Suppressor macrophage treated with lipopolysaccharide for 4 hours (primary cell): ENCODE measurements at regions not wholly inside any gene's neighbourhood (a gene's known extent, or its start where the extent isn't known, plus 50 kb on each side); places are given as distances from the start of the nearest gene placed in this dataset.
"Not testable (repeated sequence)": the region's sequence is repeated elsewhere in the genome, so short reads cannot be mapped to it uniquely, and the experiment has no call there.

Experiments used
- DNase-seq: peaks from one replicate; pipeline ENCODE4 v3.0.0-alpha.2; 2020

GRCh38 chr4:3936184-3936583 is 170.0 kb downstream of the ADRA2C start:
- DNase-seq, result no peak

GRCh38 chr4:3937849-3938562 is 171.8 kb downstream of the ADRA2C start:
- DNase-seq, result peak; percentile 1

- not testable (repeated sequence) for DNase-seq
These were observed 172.5 kb downstream of the ADRA2C start for GRCh38 chr4:3938676-3939075.

- DNase-seq, result not testable (repeated sequence)
These were observed 173.9 kb downstream of the ADRA2C start for GRCh38 chr4:3939954-3940591.

GRCh38 chr4:3941735-3942522 is 175.7 kb downstream of the ADRA2C start:
- DNase-seq, result not testable (repeated sequence)

- DNase-seq, result peak; percentile 24
These were observed 176.4 kb downstream of the ADRA2C start for GRCh38 chr4:3942569-3942971.

GRCh38 chr4:3943051-3943450 is 176.9 kb downstream of the ADRA2C start:
- not testable (repeated sequence) for DNase-seq

GRCh38 chr4:3945511-3946290 is 179.5 kb downstream of the ADRA2C start:
- DNase-seq, result no peak

- not testable (repeated sequence) for DNase-seq
These were observed 180.4 kb downstream of the ADRA2C start for GRCh38 chr4:3946553-3946952.

- DNase-seq, result not testable (repeated sequence)
These were observed 181.6 kb downstream of the ADRA2C start for GRCh38 chr4:3947761-3948160.

- not testable (repeated sequence) for DNase-seq
These were observed 182.0 kb downstream of the ADRA2C start for GRCh38 chr4:3948210-3948609.

GRCh38 chr4:3949916-3950315 is 183.7 kb downstream of the ADRA2C start:
- DNase-seq, result peak; percentile 43

- not testable (repeated sequence) for DNase-seq
These were observed 186.4 kb downstream of the ADRA2C start for GRCh38 chr4:3952443-3953139.

- not testable (repeated sequence) for DNase-seq
These were observed 186.9 kb downstream of the ADRA2C start for GRCh38 chr4:3953140-3953489.

GRCh38 chr4:3954540-3955320 is 188.5 kb downstream of the ADRA2C start:
- DNase-seq, result peak; percentile 80

- peak; percentile 99 for DNase-seq
These were observed 189.4 kb downstream of the ADRA2C start for GRCh38 chr4:3955321-3956164.

- DNase-seq, result not testable (repeated sequence)
These were observed 190.1 kb downstream of the ADRA2C start for GRCh38 chr4:3956165-3956867.

- not testable (repeated sequence) for DNase-seq
These were observed 195.0 kb downstream of the ADRA2C start for GRCh38 chr4:3961091-3961672.

- DNase-seq, result not testable (repeated sequence)
These were observed 198.5 kb downstream of the ADRA2C start for GRCh38 chr4:3964572-3965278.
